Heart left ventricle (tissue), 13 donors: ENCODE measurements at regions not wholly inside any gene's neighbourhood (a gene's known extent, or its start where the extent isn't known, plus 50 kb on each side); places are given as distances from the start of the nearest gene placed in this dataset.

ENCODE experiments used
- CTCF ChIP-seq, 12 donors: fragments of 200-600 bp; sonication (generic) in 4 of 12; IDR thresholded peaks; one replicate each; pipeline versions ENCODE4 v1.5.0 to v1.8.0; 2018 to 2022; ENCODE audit warnings: antibody characterized with exemption in 12 of 12, mild to moderate bottlenecking in 5 of 12
- POLR2A ChIP-seq, 2 donors: fragments of 450-650 bp; IDR thresholded peaks; one replicate each; pipeline ENCODE4 v1.6.1; 2017; ENCODE audit warnings: antibody characterized with exemption in 2 of 2, mild to moderate bottlenecking in 2 of 2, moderate library complexity in 2 of 2
- donor health status: ischemic (EF 13 %, LVEDD 7.1; RV severe dilation, severe dysfunction).
- donor health status: DM: no; HTN: yes; CAD: no.
- donor health status: DM: no; HTN: no; CAD: no.
- donor health status: ischemic (EF 25% LVEDD 6.9; RV normal size, moderate dysfunction).
- donor health status: ischemic (EF 25% LVEDD 5.7; RV mildly dilated, moderate dysfunction).
- donor health status: ischemic (EF 35%, LVEDD 5.7; RV mildly dilated, moderate dysfunction).
- donor health status: nonischemic (EF 11% LVEDD 7.7; RV severe dilation, severe dysfunction).
- donor health status: DM: yes; HTN: yes; CAD: no.
- donor health status: PGD.
- donor health status: ischemic (EF 29% LVEDD 5.4; RV normal size, mild dysfunction).
- donor health status: nonischemic (EF 23%, LVEDD 6.1; RV moderate dilation, normal function).

GRCh38 chr14:101230851-101231550 is 327.5 kb upstream of the RTL1 start:
- TF ChIP-seq CTCF (IDR thresholded peaks at IDR 0.05) (no peak), POLR2A (IDR thresholded peaks at IDR 0.05) (no peak)
